HG03521 (cell line): ENCODE measurements at regions not wholly inside any gene's neighbourhood (a gene's known extent, or its start where the extent isn't known, plus 50 kb on each side); places are given as distances from the start of the nearest gene placed in this dataset.

Experiments
- ATAC-seq: cut with Tn5 transposase; IDR thresholded peaks from one replicate; pipeline ENCODE4 v1.9.1; 2021; ENCODE audit warnings: mild to moderate bottlenecking, moderate library complexity; ENCODE audit not compliant: unreplicated experiment

- no peak for ATAC-seq
Observed at GRCh38 chr22:49237279-49237678, 590.4 kb downstream of the BRD1 start.

GRCh38 chr22:49236541-49237075, 591.1 kb downstream of the BRD1 start:
- ATAC-seq, result no peak

- ATAC-seq, result no peak
Observed at GRCh38 chr22:49235463-49236300, 592.0 kb downstream of the BRD1 start.

- no peak for ATAC-seq
Observed at GRCh38 chr22:49234459-49234858, 593.2 kb downstream of the BRD1 start.

GRCh38 chr22:49233507-49234100, 594.1 kb downstream of the BRD1 start:
- no peak for ATAC-seq

GRCh38 chr22:49232319-49233067, 595.2 kb downstream of the BRD1 start:
- ATAC-seq, result no peak

GRCh38 chr22:49230194-49230577, 597.5 kb downstream of the BRD1 start:
- no peak for ATAC-seq

- no peak for ATAC-seq
Observed at GRCh38 chr22:49229483-49230193, 598.0 kb downstream of the BRD1 start.

- ATAC-seq, result no peak
Observed at GRCh38 chr22:49228431-49229037, 599.1 kb downstream of the BRD1 start.

GRCh38 chr22:49227670-49228069, 600.0 kb downstream of the BRD1 start:
- ATAC-seq, result no peak

- ATAC-seq, result no peak
Observed at GRCh38 chr22:49226096-49226495, 601.6 kb downstream of the BRD1 start.

- ATAC-seq, result no peak
Observed at GRCh38 chr22:49224243-49224642, 603.4 kb downstream of the BRD1 start.

- no peak for ATAC-seq
Observed at GRCh38 chr22:49218142-49218541, 609.5 kb downstream of the BRD1 start.

- no peak for ATAC-seq
Observed at GRCh38 chr22:49216579-49216978, 611.1 kb downstream of the BRD1 start.

- no peak for ATAC-seq
Observed at GRCh38 chr22:49215840-49216239, 611.8 kb downstream of the BRD1 start.

- no peak for ATAC-seq
Observed at GRCh38 chr22:49214976-49215375, 612.7 kb downstream of the BRD1 start.

GRCh38 chr22:49213731-49214352, 613.8 kb downstream of the BRD1 start:
- no peak for ATAC-seq

- ATAC-seq, result no peak
Observed at GRCh38 chr22:49212466-49212865, 615.2 kb downstream of the BRD1 start.

GRCh38 chr22:49212002-49212401, 615.7 kb downstream of the BRD1 start:
- ATAC-seq, result no peak

- no peak for ATAC-seq
Observed at GRCh38 chr22:49211176-49211575, 616.5 kb downstream of the BRD1 start.
